C4-2B (cell line): ENCODE measurements at regions not wholly inside any gene's neighbourhood (a gene's known extent, or its start where the extent isn't known, plus 50 kb on each side); places are given as distances from the start of the nearest gene placed in this dataset.

ENCODE experiments used
- ZFX ChIP-seq: fragments of 450-650 bp; IDR thresholded peaks from 2 replicates; pipeline ENCODE4 v1.6.1; 2017
- TF ChIP-seq, protein P1 (sequence below): fragments of 450-650 bp; conservative IDR thresholded peaks from 2 replicates; pipeline ENCODE4 v1.5.1; 2017; ENCODE audit warnings: mild to moderate bottlenecking

DNA sequence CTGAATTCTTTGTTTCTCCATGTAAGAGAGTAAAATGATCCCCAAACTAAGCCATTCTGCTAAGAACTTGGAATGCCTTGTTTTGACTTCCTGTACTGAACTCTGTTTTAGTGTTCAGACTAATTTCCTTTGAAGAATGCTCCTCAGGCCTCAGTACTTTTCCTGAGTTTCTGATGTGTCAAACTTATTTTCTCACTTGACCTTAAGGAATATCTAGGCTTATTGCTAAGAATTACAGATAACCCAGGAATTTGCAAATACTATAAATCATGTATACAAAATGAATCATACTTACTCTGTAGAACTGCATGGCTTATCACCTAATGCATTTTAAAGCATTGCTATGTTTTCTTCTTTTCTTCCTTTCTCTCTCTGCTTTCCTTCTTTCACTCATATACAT, 93.1 kb upstream of the PKP2 start:
- TF ChIP-seq, protein P1, sequence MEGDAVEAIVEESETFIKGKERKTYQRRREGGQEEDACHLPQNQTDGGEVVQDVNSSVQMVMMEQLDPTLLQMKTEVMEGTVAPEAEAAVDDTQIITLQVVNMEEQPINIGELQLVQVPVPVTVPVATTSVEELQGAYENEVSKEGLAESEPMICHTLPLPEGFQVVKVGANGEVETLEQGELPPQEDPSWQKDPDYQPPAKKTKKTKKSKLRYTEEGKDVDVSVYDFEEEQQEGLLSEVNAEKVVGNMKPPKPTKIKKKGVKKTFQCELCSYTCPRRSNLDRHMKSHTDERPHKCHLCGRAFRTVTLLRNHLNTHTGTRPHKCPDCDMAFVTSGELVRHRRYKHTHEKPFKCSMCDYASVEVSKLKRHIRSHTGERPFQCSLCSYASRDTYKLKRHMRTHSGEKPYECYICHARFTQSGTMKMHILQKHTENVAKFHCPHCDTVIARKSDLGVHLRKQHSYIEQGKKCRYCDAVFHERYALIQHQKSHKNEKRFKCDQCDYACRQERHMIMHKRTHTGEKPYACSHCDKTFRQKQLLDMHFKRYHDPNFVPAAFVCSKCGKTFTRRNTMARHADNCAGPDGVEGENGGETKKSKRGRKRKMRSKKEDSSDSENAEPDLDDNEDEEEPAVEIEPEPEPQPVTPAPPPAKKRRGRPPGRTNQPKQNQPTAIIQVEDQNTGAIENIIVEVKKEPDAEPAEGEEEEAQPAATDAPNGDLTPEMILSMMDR, result no peak
- TF ChIP-seq ZFX, result no peak
